K562 (cell line): ENCODE measurements at regions not wholly inside any gene's neighbourhood (a gene's known extent, or its start where the extent isn't known, plus 50 kb on each side); places are given as distances from the start of the nearest gene placed in this dataset.

Experiments used
- GATAD2B ChIP-seq: fragments of 450-650 bp; IDR thresholded peaks from 2 replicates; pipeline ENCODE4 v1.6.1; 2017; ENCODE audit warnings: mild to moderate bottlenecking, borderline replicate concordance
- MAFK ChIP-seq: IDR thresholded peaks from 2 replicates; pipeline ENCODE4 v1.6.1; 2011; ENCODE audit warnings: low read length, improper control_type of control experiment
- NR2F6 ChIP-seq: fragments of 450-650 bp; formaldehyde crosslinking; IDR thresholded peaks from 2 replicates; pipeline ENCODE4 v1.4.0; 2020; ENCODE audit warnings: mild to moderate bottlenecking
- SMARCA4 ChIP-seq: fragments of 450-650 bp; IDR thresholded peaks from 2 replicates; pipeline ENCODE4 v1.6.1; 2016
- TF ChIP-seq, protein P1 (sequence below): fragments of 150-350 bp; IDR thresholded peaks from 2 replicates; pipeline ENCODE4 v1.6.1; 2014; ENCODE audit warnings: low read depth, mild to moderate bottlenecking, low read length, borderline replicate concordance
- TF ChIP-seq, protein P2 (sequence below), 3 experiments: IDR thresholded peaks in 2 of 3; conservative IDR thresholded peaks in 1 of 3; 2 replicates each; pipeline ENCODE4 v1.5.1; 2011 to 2012; ENCODE audit warnings: low read length in 3 of 3, mild to moderate bottlenecking in 3 of 3, control low read depth in 2 of 3, improper control_type of control experiment in 1 of 3, inconsistent platforms in 1 of 3, low read depth in 1 of 3, mixed read lengths in 1 of 3, moderate library complexity in 1 of 3; ENCODE audit not compliant: insufficient read depth in 2 of 3

DNA sequence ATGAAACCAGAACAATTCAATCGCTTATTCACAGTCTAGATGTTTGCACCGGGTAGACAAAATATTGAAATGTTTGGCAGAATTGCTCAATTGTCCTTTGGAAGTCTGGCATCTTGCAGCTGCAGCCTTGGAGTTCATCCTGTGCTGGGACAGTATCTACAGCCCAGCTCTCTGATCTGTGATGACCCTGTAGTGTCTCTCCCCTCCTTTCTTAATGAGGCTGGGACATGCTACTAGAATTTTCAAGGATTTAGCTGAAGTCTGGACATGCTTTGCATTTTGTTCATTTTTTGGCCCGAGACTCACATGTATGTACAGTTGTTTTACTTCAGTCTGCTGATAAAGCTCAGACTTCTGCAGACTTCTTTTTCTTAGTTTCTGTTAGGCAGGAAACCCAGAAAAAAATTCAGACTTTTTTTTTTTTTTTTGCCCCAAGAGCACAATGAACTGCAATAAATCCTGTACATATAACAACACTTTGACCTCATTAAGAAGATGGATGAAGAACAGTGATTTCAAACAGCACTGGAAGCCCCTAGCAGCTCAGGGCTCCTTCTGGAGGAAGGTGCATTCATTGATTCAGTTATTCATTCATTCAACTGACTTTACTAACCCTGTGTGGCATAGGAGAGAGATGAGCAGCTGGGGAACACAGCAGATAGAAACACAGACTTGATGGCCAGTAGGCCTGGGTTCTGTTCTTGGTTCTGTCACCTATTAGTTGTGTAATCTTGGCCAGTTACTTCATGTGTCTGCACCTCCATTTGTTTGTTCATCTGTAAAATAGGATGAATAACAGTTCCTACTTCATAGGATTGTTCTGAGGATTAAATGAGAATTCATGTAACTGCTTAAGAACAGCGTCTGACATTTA lies 210.0 kb downstream of the MAP2K4 start:
- TF ChIP-seq, protein P1, sequence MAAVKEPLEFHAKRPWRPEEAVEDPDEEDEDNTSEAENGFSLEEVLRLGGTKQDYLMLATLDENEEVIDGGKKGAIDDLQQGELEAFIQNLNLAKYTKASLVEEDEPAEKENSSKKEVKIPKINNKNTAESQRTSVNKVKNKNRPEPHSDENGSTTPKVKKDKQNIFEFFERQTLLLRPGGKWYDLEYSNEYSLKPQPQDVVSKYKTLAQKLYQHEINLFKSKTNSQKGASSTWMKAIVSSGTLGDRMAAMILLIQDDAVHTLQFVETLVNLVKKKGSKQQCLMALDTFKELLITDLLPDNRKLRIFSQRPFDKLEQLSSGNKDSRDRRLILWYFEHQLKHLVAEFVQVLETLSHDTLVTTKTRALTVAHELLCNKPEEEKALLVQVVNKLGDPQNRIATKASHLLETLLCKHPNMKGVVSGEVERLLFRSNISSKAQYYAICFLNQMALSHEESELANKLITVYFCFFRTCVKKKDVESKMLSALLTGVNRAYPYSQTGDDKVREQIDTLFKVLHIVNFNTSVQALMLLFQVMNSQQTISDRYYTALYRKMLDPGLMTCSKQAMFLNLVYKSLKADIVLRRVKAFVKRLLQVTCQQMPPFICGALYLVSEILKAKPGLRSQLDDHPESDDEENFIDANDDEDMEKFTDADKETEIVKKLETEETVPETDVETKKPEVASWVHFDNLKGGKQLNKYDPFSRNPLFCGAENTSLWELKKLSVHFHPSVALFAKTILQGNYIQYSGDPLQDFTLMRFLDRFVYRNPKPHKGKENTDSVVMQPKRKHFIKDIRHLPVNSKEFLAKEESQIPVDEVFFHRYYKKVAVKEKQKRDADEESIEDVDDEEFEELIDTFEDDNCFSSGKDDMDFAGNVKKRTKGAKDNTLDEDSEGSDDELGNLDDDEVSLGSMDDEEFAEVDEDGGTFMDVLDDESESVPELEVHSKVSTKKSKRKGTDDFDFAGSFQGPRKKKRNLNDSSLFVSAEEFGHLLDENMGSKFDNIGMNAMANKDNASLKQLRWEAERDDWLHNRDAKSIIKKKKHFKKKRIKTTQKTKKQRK = no peak
- TF ChIP-seq MAFK = no peak
- TF ChIP-seq SMARCA4 = no peak
- TF ChIP-seq NR2F6 (CRISPR knock-in tag) = no peak
- no peak for TF ChIP-seq GATAD2B
- TF ChIP-seq, protein P2, sequence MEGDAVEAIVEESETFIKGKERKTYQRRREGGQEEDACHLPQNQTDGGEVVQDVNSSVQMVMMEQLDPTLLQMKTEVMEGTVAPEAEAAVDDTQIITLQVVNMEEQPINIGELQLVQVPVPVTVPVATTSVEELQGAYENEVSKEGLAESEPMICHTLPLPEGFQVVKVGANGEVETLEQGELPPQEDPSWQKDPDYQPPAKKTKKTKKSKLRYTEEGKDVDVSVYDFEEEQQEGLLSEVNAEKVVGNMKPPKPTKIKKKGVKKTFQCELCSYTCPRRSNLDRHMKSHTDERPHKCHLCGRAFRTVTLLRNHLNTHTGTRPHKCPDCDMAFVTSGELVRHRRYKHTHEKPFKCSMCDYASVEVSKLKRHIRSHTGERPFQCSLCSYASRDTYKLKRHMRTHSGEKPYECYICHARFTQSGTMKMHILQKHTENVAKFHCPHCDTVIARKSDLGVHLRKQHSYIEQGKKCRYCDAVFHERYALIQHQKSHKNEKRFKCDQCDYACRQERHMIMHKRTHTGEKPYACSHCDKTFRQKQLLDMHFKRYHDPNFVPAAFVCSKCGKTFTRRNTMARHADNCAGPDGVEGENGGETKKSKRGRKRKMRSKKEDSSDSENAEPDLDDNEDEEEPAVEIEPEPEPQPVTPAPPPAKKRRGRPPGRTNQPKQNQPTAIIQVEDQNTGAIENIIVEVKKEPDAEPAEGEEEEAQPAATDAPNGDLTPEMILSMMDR (IDR thresholded peaks at IDR 0.05 in 2 of 3, conservative IDR thresholded peaks at IDR 0.05 in 1 of 3; ENCODE audit: insufficient read depth in 2 of 3, low read depth in 1 of 3, low read length in 3 of 3) = no peak
